GM18520 (cell line): ENCODE measurements at regions not wholly inside any gene's neighbourhood (a gene's known extent, or its start where the extent isn't known, plus 50 kb on each side); places are given as distances from the start of the nearest gene placed in this dataset.

Experiments used
- ATAC-seq: cut with Tn5 transposase; IDR thresholded peaks from one replicate; pipeline ENCODE4 v1.9.1; 2021; ENCODE audit not compliant: unreplicated experiment

GRCh38 chr2:58957188-58957840 is 716.2 kb upstream of the FANCL start:
- ATAC-seq = no peak

GRCh38 chr2:58954880-58955385 is 713.8 kb upstream of the FANCL start:
- no peak for ATAC-seq

- no peak for ATAC-seq
These were observed 710.6 kb upstream of the FANCL start for GRCh38 chr2:58951722-58952121.

- no peak for ATAC-seq
These were observed 709.8 kb upstream of the FANCL start for GRCh38 chr2:58950795-58951462.

- no peak for ATAC-seq
These were observed 698.3 kb upstream of the FANCL start for GRCh38 chr2:58939388-58939787.

- no peak for ATAC-seq
These were observed 697.9 kb upstream of the FANCL start for GRCh38 chr2:58938988-58939387.

GRCh38 chr2:58932801-58933200 is 691.7 kb upstream of the FANCL start:
- ATAC-seq = no peak

- ATAC-seq = no peak
These were observed 689.4 kb upstream of the FANCL start for GRCh38 chr2:58930537-58930936.

GRCh38 chr2:58928973-58929372 is 687.8 kb upstream of the FANCL start:
- no peak for ATAC-seq

- no peak for ATAC-seq
These were observed 687.3 kb upstream of the FANCL start for GRCh38 chr2:58928391-58928790.

- ATAC-seq = no peak
These were observed 685.0 kb upstream of the FANCL start for GRCh38 chr2:58926112-58926511.

GRCh38 chr2:58925676-58926081 is 684.6 kb upstream of the FANCL start:
- ATAC-seq = no peak

- no peak for ATAC-seq
These were observed 682.7 kb upstream of the FANCL start for GRCh38 chr2:58923869-58924268.

- no peak for ATAC-seq
These were observed 681.1 kb upstream of the FANCL start for GRCh38 chr2:58922245-58922644.

GRCh38 chr2:58921676-58922075 is 680.6 kb upstream of the FANCL start:
- ATAC-seq = no peak

- ATAC-seq = no peak
These were observed 678.9 kb upstream of the FANCL start for GRCh38 chr2:58920001-58920400.

- no peak for ATAC-seq
These were observed 678.2 kb upstream of the FANCL start for GRCh38 chr2:58919316-58919715.

GRCh38 chr2:58918141-58918540 is 677.0 kb upstream of the FANCL start:
- no peak for ATAC-seq

- no peak for ATAC-seq
These were observed 676.5 kb upstream of the FANCL start for GRCh38 chr2:58917596-58917995.

- ATAC-seq = no peak
These were observed 674.9 kb upstream of the FANCL start for GRCh38 chr2:58916063-58916462.

- no peak for ATAC-seq
These were observed 673.8 kb upstream of the FANCL start for GRCh38 chr2:58914733-58915505.
